K562 (cell line): ENCODE measurements at regions not wholly inside any gene's neighbourhood (a gene's known extent, or its start where the extent isn't known, plus 50 kb on each side); places are given as distances from the start of the nearest gene placed in this dataset.

Experiments
- CBX2 ChIP-seq: fragments of 200-600 bp; sonication (generic); IDR thresholded peaks from one replicate; pipeline ENCODE4 v1.6.1; 2012; ENCODE audit warnings: mild to moderate bottlenecking, low read length, inconsistent platforms; ENCODE audit not compliant: insufficient read depth, poor library complexity, severe bottlenecking
- ETV6 ChIP-seq, 3 experiments: fragments of 150-350 bp in 1 of 3; sonication (generic) in 1 of 3; formaldehyde crosslinking in 1 of 3; IDR thresholded peaks; 2 replicates each; pipeline versions ENCODE4 v1.6.1 to v1.8.0; 2014 to 2022; ENCODE audit warnings: borderline replicate concordance in 2 of 3, low read depth in 2 of 3, antibody characterized with exemption in 1 of 3, low read length in 1 of 3, mild to moderate bottlenecking in 1 of 3, missing genetic modification reagents in 1 of 3
- NUFIP1 ChIP-seq: fragments of 450-650 bp; IDR thresholded peaks from 2 replicates; pipeline ENCODE4 v1.6.1; 2018; ENCODE audit not compliant: partially characterized antibody
- TARDBP ChIP-seq: fragments of 450-650 bp; IDR thresholded peaks from 2 replicates; pipeline ENCODE4 v1.6.1; 2016
- TBP ChIP-seq: optimal IDR thresholded peaks from 2 replicates; pipeline ENCODE3; 2011; ENCODE audit warnings: low read depth, low read length, improper control_type of control experiment
- USF2 ChIP-seq: sonication (generic); formaldehyde crosslinking; IDR thresholded peaks from 2 replicates; pipeline ENCODE4 v1.5.0; 2020; ENCODE audit warnings: missing genetic modification reagents
- ZNF232 ChIP-seq: sonication (generic); formaldehyde crosslinking; IDR thresholded peaks from 2 replicates; pipeline ENCODE4 v1.8.0; 2022; ENCODE audit warnings: mild to moderate bottlenecking, missing genetic modification reagents
- ZNF551 ChIP-seq: fragments of 250-450 bp; sonication (Bioruptor Pico); IDR thresholded peaks from 2 replicates; pipeline ENCODE4 v1.5.0; 2021; ENCODE audit warnings: mild to moderate bottlenecking, moderate library complexity
- ZNF717 ChIP-seq: fragments of 250-450 bp; sonication (Bioruptor Pico); IDR thresholded peaks from 2 replicates; pipeline ENCODE4 v1.5.0; 2021
- ZNF780A ChIP-seq: fragments of 250-450 bp; sonication (Bioruptor Pico); IDR thresholded peaks from 2 replicates; pipeline ENCODE4 v1.5.0; 2021; ENCODE audit warnings: mild to moderate bottlenecking
- TF ChIP-seq, protein P1 (sequence below): fragments of 450-650 bp; formaldehyde crosslinking; IDR thresholded peaks from 2 replicates; pipeline ENCODE4 v1.4.0; 2022; ENCODE audit warnings: missing genetic modification characterization

- TF ChIP-seq ZNF717: no peak
- TF ChIP-seq ZNF232 (CRISPR knock-in tag): no peak
- TF ChIP-seq ETV6 (IDR thresholded peaks at IDR 0.05; ENCODE audit: borderline replicate concordance in 1 of 2, low read depth in 2 of 2, low read length in 1 of 2): no peak
- TF ChIP-seq ETV6 (CRISPR knock-in tag; IDR thresholded peaks at IDR 0.05; ENCODE audit: borderline replicate concordance): no peak
- no peak for TF ChIP-seq TBP
- TF ChIP-seq, protein P1, sequence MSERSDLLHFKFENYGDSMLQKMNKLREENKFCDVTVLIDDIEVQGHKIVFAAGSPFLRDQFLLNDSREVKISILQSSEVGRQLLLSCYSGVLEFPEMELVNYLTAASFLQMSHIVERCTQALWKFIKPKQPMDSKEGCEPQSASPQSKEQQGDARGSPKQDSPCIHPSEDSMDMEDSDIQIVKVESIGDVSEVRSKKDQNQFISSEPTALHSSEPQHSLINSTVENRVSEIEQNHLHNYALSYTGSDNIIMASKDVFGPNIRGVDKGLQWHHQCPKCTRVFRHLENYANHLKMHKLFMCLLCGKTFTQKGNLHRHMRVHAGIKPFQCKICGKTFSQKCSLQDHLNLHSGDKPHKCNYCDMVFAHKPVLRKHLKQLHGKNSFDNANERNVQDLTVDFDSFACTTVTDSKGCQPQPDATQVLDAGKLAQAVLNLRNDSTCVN: no peak
- no peak for TF ChIP-seq NUFIP1
- TF ChIP-seq ZNF551: no peak
- no peak for TF ChIP-seq TARDBP
- no peak for TF ChIP-seq USF2 (CRISPR knock-in tag)
- no peak for TF ChIP-seq ZNF780A (CRISPR knock-in tag)
- no peak for TF ChIP-seq CBX2
These were observed 673.7 kb downstream of the FAT4 start for GRCh38 chr4:125988464-125988863.
